D341Med (cell line): ENCODE measurements at regions not wholly inside any gene's neighbourhood (a gene's known extent, or its start where the extent isn't known, plus 50 kb on each side); places are given as distances from the start of the nearest gene placed in this dataset.
"Not testable (repeated sequence)": the region's sequence is repeated elsewhere in the genome, so short reads cannot be mapped to it uniquely, and the experiment has no call there.

Source experiments
- DNase-seq: peaks from one replicate; pipeline ENCODE4 v3.0.0; 2012; ENCODE audit warnings: low spot score

DNA sequence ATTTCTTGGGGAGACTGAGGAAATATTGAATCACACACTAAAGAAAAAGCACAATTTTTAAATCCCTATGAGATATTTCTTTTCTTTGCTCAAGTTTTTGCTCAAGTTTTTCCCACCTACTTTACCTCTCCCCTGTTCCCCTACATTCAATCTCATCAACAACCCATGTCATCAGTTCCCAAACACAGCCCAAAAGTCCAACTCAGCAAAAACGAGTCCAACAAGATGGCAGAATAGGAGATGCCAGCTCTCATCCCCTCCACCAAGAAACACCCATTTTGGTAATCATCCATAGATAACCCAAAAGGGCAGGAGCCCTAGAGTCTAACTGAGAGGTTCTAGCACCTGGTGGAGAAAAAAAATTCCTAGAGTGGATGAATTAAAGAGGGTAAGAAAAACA lies 152.5 kb upstream of the GHITM start:
- DNase-seq: no peak

DNA sequence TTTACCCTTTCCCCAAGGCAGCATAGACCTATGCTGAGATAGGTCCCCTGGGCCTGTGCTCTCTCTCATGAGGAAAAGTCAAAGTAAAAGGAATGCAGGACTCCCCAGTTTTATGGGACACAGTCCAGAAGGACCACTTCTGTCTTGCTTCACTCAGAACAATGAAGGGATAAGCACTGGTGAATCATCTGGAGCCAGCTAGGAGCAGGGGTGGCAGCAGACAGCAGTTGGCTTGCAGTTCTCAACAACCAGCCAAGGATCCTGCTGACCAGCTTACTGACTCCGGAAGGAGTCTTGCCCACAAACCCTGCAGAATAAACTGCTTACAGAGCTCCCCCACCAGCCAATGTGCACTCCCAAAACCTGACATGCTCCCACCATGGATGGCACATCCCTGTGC lies 152.1 kb upstream of the GHITM start:
- no peak for DNase-seq

DNA sequence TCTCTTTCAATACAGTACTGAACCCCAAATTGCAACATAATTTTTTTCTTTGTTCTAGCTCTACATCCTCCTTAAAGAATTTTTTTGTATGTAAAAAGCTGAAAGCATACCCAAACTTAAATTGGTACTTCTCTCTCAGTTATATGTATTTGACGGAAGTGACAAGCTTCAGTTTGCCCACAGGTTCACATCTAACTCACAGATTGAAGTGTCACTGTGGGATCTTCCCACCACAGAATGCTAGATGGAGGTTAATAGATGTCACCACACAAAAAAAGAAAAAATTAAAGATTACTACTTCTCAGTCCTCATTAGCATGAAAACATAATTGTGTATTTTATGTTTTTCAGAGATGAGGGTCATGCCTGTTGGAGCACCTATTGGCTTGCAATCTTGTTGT lies 150.9 kb upstream of the GHITM start:
- DNase-seq: no peak

DNA sequence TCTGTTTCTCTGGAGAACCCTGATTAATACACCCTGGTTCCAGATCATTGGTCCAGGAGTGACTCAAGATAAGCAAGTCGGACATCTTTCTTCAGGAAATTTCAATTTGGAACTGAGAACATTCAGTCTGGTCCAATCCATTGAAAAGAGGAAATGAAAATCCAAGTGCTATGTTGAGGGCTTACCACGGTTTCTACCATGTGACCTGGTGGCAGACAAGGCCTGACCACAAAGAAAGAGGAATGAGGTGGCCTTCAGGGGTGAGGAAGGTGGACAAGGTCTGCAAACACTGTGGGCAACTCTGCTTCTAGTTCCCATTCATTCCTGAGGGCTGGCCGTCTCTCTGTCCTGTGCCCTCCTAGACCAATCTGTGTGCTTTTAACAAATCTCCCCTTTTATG lies 149.2 kb upstream of the GHITM start:
- DNase-seq: no peak

DNA sequence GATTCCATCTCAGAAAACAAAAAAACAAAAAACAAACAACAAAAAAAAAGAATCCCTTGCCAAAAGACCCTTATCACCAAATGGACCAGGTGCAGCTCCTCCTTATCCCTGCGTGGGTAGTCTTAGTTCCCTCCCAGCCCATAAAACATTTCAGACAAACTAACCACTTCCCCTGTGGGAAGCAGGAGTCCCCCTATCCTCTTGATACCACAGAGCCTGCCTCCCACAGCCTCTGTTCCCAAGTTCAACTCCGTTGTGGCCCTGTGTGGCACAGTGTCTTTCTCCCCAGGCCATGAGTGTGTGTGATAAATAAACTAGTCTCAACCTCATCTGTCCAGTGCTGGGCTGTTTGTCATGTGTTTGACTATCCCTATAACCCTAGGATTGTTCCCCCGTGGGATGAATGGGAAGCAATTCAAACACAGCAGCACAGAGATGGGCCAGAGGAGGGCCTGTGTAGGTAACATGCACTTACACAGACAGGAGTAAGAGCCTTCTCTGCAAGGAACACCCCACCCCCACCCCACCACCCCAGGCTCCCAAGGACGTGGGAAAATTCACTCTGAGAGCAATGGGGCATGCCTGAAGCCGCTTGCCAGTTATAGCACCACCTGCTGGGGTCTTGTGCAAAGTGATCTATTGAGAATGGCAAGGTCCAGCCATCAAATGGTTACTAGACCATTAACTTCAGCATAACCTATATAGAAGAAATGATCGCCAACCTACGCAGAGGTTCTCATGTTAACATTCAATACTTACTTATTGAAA lies 147.1 kb upstream of the GHITM start:
- peak; percentile 44 for DNase-seq

DNA sequence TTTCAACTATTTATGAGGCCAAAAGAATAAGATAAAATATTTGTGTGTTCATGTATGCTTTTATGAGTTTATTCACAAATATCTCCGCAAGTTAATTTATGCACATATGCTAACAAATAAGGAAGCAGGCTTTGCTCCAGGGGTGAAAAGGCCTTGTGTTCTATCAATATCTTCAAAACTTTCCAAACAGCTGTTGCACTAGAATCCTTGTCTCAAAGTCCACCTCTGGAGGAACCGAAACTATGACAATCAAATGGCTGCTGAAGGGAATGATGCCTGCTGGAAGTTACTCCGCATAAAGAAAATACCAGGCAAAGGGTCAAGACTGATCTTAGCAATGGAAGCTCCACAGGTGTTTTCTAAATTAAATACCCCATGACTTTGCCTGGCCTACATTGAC lies 145.0 kb upstream of the GHITM start:
- no peak for DNase-seq

DNA sequence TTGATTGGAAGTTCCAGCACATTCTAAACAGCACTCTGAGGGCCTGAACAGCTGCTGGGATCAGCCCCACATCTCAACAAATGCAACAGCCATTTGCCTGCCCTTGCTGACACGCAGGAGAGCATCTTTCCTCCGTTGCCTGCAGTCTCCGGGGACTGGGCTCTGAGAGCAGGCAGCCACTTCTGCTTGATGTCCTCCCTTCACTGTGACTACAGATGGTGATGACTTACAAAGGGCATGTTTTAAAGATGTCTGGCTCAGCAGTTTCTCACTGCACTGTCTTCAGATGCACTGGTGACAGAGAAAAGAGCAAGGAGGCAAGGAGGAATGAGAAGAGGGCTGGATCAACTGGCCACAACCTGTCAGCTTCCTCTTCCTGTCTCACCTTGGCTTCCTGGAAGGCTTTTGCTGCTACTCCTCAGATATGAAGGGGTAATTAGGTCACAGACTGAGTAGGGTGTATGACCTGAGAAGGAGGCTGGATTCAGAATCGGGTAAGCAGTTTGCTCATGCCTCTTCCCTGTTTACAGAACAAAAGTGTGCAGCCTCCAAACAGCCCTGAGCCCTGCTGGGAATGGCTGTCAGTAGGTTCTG lies 143.5 kb upstream of the GHITM start:
- DNase-seq: no peak

DNA sequence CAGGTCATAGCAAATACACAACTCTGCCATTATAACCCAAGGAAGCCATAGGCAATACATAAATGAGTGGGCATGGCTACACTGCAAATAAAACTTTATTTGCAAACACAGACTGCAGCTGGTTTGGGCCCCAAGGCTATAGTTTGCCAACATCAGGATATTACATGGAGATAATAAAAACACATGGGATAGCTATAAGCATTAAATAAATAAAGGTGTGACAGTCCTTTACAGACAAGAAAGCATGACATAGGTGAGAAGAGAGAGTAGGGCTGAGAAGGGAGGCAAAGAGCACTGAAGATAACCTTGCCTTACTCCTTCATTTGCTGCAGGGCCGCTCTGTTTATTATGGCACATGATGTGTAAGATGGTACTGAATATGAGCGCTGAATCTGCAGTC lies 135.1 kb upstream of the GHITM start:
- no peak for DNase-seq

DNA sequence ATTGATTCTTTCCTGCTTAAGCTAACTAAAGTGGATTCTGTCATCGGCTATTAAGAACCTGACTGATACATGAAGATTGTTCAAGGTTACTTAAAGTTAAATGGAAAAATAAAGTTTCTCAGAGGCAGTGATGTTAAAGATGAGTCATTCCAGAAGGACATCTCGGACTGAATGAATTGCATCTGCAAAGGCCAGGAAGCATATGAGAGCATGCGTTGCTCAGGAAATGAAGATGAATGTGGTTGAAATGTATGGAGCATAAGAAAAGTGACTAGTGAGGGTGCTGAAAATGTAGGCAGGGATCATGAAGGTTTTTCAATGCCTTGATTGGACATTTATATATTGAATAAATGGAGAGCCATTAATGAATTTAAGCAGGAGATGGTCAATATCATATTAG lies 133.9 kb upstream of the GHITM start:
- no peak for DNase-seq

DNA sequence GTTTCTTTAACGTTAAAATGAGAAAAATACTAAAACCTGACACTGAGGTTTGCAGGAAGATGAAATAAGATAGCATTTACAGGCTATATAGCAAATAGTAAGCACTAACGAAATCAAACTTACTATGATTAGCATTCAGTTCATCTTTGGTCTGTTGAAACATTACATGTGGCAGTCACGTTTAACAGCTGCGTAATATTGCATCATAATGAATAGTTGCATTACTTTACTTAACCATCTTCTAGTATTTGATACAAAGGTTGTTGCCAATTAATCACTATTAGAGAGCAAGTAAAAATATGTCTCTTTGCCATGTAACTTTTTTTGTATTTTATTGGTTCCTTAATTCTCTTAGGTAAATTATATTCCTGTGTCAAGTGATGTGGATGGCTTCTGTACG lies 131.8 kb upstream of the GHITM start:
- no peak for DNase-seq

DNA sequence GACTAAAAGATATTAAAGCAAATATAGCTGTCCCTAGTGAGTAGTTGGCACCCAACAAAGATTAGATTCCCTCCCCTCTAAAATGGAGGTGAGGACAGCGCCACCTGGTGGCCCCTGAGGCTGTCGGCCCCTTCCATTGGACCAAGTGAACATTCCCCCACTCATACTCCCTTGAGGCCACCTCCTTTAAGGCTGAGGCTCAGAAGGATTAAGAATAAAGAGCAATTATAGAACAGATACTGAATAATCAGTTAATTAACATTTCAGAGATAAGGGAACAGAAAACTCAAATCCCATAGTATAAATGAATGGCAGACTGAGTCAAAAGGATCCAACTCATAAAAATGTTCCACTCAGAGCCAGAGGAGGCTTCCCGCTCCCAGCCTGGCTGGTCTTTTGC lies 130.4 kb upstream of the GHITM start:
- peak; percentile 69 for DNase-seq

DNA sequence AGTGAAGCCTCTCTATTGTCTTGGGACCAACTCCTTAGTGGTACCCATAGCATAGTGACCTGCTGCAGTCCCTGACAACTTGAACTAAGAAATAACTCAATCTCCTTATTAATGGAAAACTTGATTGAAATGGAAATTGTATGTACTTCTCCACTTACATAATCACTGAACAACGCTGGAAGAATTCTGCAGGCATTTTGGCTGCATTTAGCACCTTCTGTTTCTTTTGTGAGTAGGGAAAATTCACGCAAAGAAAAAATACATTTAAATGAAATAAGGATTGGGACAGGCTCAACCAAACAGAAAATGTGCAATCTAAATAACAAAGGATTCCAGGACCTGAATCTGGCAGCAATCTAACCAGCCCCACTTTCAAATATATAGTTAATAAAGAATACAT lies 126.9 kb upstream of the GHITM start:
- DNase-seq: no peak

DNA sequence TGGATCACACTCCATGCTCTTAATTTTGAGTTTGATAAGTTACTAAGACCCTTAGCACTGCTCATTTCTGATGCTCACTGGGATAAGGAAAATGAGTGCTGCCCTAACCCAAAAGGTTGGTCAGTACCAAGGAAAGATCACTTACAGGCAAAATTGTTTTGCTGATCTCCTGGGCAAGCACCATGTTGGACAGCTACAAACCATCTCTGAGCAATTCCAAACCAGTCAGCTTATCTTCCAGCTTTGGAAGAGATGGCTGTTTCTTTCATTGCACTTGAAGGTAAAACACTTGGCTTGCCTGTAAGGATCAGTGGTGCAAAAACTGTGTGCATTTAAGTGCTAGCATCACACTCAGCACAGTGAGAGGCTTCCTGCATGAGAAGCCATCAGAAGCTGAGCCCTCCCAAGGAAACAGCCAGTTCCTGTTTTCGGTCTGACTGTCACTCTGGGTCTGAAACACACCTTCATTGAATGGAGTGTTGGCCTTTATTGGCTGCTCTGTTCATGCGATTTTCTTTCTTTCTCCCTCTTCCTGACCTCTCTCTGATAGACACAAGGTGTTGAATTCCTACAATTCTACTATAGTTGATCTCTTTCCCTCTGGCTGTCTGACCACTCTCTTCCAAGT lies 126.4 kb upstream of the GHITM start:
- no peak for DNase-seq

DNA sequence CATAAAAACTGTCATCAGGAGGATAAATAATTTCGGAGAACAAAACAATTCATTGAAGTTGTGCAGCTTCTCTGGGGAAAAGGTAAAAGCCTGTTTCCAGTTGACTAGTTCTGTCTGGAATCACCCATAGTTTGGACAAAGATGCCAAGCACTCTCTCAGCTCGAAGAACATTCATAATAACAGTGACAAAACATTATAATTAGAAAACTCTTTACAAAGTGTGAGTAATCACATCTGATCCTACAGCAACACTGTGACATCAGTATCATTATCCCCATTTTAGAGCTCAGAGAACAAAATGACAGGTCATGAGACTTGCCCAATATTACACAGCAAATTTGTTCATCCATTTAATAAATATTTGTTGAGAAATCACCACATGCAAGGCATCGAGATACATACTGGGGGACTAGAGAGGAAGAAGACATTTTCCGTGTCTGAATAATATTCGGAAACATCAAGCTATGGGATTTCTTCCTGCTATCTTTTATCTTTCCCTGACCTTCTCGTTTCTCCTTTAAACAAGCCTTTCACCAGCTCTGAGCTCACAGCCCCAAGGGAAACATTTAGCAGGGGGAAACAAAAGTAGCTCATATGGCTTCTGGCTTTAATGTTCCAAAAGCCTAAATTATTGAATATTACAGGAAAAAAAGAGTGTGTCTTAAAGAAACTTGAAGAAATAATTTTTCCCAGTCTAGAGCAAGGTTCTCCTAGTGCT lies 123.3 kb upstream of the GHITM start:
- DNase-seq: no peak

DNA sequence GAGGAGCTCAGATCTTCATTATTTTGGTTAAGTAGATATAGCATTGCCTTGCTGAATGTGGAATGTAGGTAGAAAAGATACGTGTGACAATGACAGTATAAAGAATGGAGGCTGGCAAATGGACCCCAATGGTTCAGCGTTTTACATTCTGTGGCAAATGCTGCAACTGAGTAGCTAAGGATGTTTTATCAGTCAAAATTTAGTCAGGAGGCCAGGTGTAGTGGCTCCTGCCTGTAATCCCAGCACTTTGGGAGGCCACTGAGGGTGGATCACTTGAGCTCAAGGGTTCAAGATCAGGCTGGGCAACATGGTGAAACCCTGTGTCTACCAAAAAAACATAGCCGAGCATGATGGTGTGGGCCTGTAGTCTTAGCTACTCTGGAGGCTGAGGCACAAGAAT lies 120.5 kb upstream of the GHITM start:
- DNase-seq: no peak

DNA sequence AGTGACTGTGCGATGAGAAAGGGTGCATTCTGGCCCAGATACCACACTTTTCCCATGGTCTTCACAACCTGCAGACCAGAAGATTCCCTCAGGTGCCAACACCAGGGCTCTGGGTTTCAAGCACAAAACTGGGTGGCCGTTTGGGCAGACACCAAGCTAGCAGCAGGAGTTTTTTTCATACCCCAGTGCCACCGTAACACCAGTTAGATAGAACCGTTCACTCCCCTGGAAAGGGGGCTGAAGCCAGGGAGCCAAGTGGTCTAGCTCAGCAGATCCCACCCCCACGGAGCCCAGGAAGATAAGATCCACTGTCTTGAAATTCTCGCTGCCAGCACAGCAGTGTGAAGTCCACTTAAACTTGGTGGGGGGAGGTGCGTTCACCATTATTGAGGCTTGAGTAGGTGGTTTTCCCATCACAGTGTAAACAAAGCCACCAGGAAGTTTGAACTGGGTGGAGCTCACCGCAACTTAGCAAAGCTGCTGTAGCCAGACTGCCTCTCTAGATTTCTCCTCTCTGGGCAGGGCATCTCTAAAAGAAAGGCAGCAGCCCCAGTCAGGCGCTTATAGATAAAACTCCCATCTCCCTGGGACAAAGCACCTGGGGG lies 119.4 kb upstream of the GHITM start:
- not testable (repeated sequence) for DNase-seq

DNA sequence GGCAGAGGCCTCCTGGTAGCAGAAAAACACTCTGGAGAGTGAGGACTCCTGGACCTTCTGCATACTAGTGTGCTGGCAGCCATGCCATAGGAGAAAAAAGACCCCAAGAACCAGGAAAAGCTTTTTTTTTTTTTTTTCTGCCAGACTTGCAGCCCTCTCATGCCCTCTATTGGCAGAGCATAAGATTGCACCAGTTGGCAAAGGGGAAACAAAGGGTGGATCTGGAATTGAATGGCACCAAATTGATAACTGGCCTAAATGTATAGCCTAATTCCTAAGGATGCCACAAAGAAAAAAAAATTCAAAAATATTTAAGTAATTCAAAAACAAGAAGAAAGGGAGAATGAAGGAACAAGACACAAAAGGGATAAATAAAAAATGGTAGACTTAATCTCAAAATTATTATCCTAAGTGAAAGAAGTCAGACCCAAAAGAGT lies 112.5 kb upstream of the GHITM start:
- DNase-seq: peak; percentile 46

DNA sequence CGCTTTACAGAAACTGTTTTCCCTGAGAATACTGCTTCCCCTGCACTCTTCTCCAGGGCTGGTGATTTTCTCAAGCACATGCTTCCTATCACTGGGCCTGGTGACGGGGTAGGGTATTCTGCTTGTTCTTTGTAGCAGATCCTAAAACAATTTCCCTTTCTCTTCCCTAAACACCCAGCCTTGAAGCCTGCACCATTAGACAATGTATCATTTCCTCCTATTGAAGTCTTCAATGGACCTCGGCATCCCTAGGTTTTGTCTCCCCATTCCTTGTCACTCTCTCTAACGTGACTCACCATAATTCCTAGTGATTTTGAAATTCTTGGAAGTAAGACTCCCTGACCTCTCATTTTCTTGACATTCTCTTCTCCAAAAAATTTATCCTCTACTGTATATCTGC lies 109.5 kb upstream of the GHITM start:
- DNase-seq: no peak

DNA sequence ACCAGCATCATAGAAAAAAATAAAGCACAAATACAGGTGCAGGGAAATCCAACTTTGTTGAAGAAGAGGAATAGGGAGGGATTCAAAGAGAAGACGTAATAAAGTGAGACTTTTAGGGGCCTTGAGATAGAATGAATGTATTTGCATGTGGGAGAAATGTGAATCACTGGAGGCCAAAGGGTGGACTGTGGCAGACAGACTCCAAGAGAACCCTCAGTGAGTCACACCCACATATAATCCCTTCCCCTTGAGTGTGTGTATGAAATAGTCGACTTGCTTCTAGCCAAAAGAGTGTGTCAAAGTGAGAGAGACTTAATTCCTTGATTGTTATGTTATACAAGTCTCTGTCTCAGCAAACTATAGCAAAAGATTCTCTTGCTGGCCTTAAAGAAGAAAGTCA lies 101.3 kb upstream of the GHITM start:
- DNase-seq: no peak

DNA sequence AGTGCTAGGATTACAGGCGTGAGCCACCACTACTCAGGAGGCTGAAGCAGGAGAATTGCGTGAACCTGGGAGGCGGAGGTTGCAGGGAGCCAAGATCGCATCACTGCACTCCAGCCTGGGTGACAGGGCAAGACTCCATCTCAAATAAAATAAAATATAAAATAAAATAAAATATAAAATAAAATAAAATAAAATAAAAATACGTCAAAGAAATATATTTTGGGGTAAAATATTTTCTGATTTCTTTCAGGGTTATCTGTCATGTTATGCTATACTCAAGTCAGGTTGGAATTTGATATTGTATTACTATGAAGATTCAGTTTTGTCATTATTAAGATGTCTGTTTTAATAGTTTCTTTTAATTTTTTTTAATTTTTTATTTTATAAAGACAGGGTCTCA lies 99.4 kb upstream of the GHITM start:
- no peak for DNase-seq

DNA sequence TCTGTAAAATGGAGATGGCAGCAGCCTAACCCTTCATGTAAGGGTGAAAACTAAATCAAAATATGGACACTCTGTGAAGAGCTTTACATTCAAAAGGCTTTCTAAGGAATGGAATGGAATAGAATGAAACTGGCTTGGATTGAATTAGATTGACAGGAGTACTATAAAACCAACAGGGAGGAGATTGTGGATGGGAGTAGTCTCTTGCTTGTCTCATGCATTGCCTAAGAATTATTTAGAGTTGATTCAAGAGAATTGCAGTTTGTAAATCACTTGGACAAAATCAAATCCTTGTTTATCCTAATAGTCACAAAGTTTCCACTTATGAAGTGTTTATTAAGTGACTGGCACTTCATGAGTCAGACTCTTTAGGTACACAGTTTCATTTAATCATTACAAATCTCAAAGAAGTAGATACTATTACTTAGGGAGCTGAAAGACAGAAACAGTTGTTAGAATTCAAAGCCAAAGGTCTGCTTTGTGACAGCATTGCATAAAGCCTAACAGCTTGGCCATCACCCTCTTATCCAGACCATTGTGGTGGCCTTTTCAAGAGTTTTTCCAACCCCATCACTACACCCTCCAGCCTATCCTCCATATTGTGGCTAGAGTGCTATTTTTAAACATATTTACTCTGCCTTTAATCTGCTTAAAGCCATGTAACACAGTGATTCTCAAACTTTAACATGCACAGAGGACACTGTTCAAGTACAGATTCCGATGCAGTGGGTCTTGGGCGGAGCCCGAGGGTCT lies 91.9 kb upstream of the GHITM start:
- no peak for DNase-seq

DNA sequence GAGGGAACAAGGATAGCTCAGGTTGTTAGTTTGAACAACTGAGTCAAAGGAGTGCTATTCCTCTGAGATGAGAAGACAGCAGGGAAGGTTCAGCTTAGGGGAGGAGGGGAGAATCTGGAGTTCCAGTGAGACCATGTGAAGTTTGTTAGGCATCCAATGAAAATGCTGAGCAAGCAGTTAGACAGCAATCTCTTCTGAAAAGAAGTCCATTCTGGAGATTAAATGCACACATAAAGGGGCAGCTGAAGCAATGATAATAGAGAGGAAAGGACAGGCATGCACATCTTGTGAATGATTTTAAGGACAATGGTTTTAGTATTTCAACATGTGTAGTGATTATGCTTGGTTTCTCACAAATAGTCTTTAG lies 89.7 kb upstream of the GHITM start:
- DNase-seq: no peak
